ENCODE measurements at regions not wholly inside any gene's neighbourhood (a gene's known extent, or its start where the extent isn't known, plus 50 kb on each side); places are given as distances from the start of the nearest gene placed in this dataset.

- TF ChIP-seq CTCF (IDR thresholded peaks at IDR 0.05) (no peak), TCF7L2 (IDR thresholded peaks at IDR 0.05; ENCODE audit: low read depth, low read length) (no peak), REST (IDR thresholded peaks at IDR 0.05; ENCODE audit: insufficient read depth in 1 of 2, low read depth in 2 of 2, low read length in 1 of 2) (no peak), POLR2AphosphoS5 (IDR thresholded peaks at IDR 0.05; ENCODE audit: low read depth, low read length) (no peak)
Measured at GRCh38 chr5:145280214-145280613, 554.9 kb downstream of the PRELID2 start.
